ENCODE measurements at regions not wholly inside any gene's neighbourhood (a gene's known extent, or its start where the extent isn't known, plus 50 kb on each side); places are given as distances from the start of the nearest gene placed in this dataset.

- TF ChIP-seq CTCF (IDR thresholded peaks at IDR 0.05 in 4 of 5, conservative IDR thresholded peaks at IDR 0.05 in 1 of 5) (no peak), POLR2A (IDR thresholded peaks at IDR 0.05) (no peak)
Measured at GRCh38 chr15:92808598-92809063, 91.5 kb upstream of the CHD2 start.

All from gastrocnemius medialis (tissue), 4 donors.